CD4-positive, alpha-beta T cell (primary cell): ENCODE measurements at regions not wholly inside any gene's neighbourhood (a gene's known extent, or its start where the extent isn't known, plus 50 kb on each side); places are given as distances from the start of the nearest gene placed in this dataset.

Source experiments
- ATAC-seq: fragments of 200-7000 bp; cut with Tn5 transposase; one replicate; pipeline ENCODE4 v1.10.0; 2022; ENCODE audit warnings: mild to moderate bottlenecking; ENCODE audit not compliant: poor library complexity
- CTCF ChIA-PET: fragments of 350-600 bp; sonication (Branson Sonifier 250); formaldehyde crosslinking; loops from one replicate; lab custom pipeline; 2021; ENCODE audit warnings: antibody characterized with exemption, inconsistent platforms; lab: Charles Lee
- POLR2A ChIA-PET: fragments of 350-600 bp; sonication (Branson Sonifier 250); formaldehyde crosslinking; loops from one replicate; lab custom pipeline; 2021; ENCODE audit warnings: antibody characterized with exemption, inconsistent platforms; lab: Charles Lee
- DNase-seq, 14 experiments: peaks; one replicate each; pipeline ENCODE4 v3.0.0-alpha.2; 2013 to 2020; ENCODE audit warnings: mixed read lengths in 2 of 14
- H3K27ac ChIP-seq, 2 donors: one replicate each; pipeline versions ENCODE4 v1.5.1 to v1.7.0; 2013; ENCODE audit warnings: low read length in 2 of 2, low read depth in 1 of 2, mild to moderate bottlenecking in 1 of 2
- H3K27me3 ChIP-seq, 2 experiments: 1 replicate in 1 of 2; 2 replicates in 1 of 2; pipeline versions ENCODE4 v1.6.1 to v1.7.0; 2013; ENCODE audit warnings: low read length in 2 of 2, control low read depth in 1 of 2, mild to moderate bottlenecking in 1 of 2, moderate library complexity in 1 of 2; ENCODE audit not compliant: insufficient read depth in 2 of 2, control insufficient read depth in 1 of 2
- H3K36me3 ChIP-seq: one replicate; pipeline ENCODE4 v1.6.1; 2013; ENCODE audit warnings: low read length, control low read depth; ENCODE audit not compliant: insufficient read depth
- H3K4me1 ChIP-seq: one replicate; pipeline ENCODE4 v1.6.1; 2013; ENCODE audit warnings: low read length, control low read depth; ENCODE audit not compliant: insufficient read depth
- H3K4me3 ChIP-seq: one replicate; pipeline ENCODE4 v1.5.1; 2013; ENCODE audit warnings: mild to moderate bottlenecking, low read length, moderate library complexity
- H3K9me3 ChIP-seq, 2 experiments: 1 replicate in 1 of 2; 2 replicates in 1 of 2; pipeline versions ENCODE4 v1.6.1 to v1.7.0; 2013; ENCODE audit warnings: low read length in 2 of 2, mild to moderate bottlenecking in 2 of 2, control low read depth in 1 of 2, moderate library complexity in 1 of 2; ENCODE audit not compliant: control insufficient read depth in 1 of 2, insufficient read depth in 1 of 2
- H3K27ac Mint-ChIP-seq: one replicate; pipeline ENCODE4 v1.8.0; 2020; ENCODE audit warnings: mixed read lengths
- H3K27me3 Mint-ChIP-seq: one replicate; pipeline ENCODE4 v1.8.0; 2021; ENCODE audit warnings: mixed read lengths
- H3K36me3 Mint-ChIP-seq: one replicate; pipeline ENCODE4 v1.8.0; 2021; ENCODE audit warnings: low read depth, mixed read lengths
- H3K4me1 Mint-ChIP-seq: one replicate; pipeline ENCODE4 v1.8.0; 2021; ENCODE audit warnings: low read depth, mixed read lengths
- H3K4me3 Mint-ChIP-seq: one replicate; pipeline ENCODE4 v1.8.0; 2020; ENCODE audit warnings: mild to moderate bottlenecking, mixed read lengths
- H3K9me3 Mint-ChIP-seq: one replicate; pipeline ENCODE4 v1.8.0; 2020; ENCODE audit warnings: mixed read lengths
- intact Hi-C, 2 experiments: fragments of 100-400 bp; cut with DNase I in 1 of 2; cut with micrococcal nuclease in 1 of 2; formaldehyde crosslinking; loops; one replicate each; pipeline versions ENCODE4 v1.15.1 to v1.9.0; 2023 to 2025; cut with DNase I, micrococcal nuclease
- TF ChIP-seq, protein P1 (sequence below): fragments of 200-600 bp; IDR thresholded peaks from one replicate; pipeline ENCODE4 v1.8.0; 2022; ENCODE audit warnings: antibody characterized with exemption, mild to moderate bottlenecking

DNA sequence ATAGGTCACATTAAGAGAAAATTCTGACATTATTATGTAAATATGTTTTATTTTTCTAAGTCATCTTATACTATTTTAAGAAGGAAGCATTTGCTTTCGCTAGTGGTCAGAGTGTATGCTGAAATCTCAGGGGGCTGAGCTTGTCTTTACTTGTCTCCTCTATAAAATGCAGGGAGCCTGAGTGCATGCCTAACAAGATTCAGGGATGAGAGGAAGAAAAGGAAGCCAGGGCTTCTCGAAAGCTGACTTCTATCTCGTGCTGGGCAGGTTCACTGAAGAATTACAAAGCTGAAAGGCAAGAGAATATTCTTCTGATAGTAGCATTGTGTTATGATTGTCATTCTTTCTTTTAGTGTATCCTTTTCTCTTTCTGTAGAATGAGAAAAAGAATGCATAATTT, 467.4 kb downstream of the SOX11 start:
- Mint-ChIP-seq H3K27me3 (no peaks in the 10 kb centered on the region), H3K36me3 (no peaks in the 10 kb centered on the region), H3K27ac (no peak overlapping the region), H3K9me3 (no peaks in the 10 kb centered on the region), H3K4me1 (no peaks in the 10 kb centered on the region), H3K4me3 (no peak overlapping the region)
- intact Hi-C loops, result no loop called here
- H3K27me3 ChIP-seq, result no peaks in the 10 kb centered on the region
- DNase-seq, result no peak
- ATAC-seq, result no peak
- TF ChIP-seq, protein P1, sequence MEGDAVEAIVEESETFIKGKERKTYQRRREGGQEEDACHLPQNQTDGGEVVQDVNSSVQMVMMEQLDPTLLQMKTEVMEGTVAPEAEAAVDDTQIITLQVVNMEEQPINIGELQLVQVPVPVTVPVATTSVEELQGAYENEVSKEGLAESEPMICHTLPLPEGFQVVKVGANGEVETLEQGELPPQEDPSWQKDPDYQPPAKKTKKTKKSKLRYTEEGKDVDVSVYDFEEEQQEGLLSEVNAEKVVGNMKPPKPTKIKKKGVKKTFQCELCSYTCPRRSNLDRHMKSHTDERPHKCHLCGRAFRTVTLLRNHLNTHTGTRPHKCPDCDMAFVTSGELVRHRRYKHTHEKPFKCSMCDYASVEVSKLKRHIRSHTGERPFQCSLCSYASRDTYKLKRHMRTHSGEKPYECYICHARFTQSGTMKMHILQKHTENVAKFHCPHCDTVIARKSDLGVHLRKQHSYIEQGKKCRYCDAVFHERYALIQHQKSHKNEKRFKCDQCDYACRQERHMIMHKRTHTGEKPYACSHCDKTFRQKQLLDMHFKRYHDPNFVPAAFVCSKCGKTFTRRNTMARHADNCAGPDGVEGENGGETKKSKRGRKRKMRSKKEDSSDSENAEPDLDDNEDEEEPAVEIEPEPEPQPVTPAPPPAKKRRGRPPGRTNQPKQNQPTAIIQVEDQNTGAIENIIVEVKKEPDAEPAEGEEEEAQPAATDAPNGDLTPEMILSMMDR, result no peak
- H3K9me3 ChIP-seq, result peaks cover 0 to 4% of the 10 kb centered on the region in 2 experiments
- H3K36me3 ChIP-seq, result no peaks in the 10 kb centered on the region
- ChIA-PET CTCF (no interaction called here), POLR2A (no interaction called here)
- H3K27ac ChIP-seq, result no peak overlapping the region
- H3K4me1 ChIP-seq, result no peaks in the 10 kb centered on the region
- no peak overlapping the region for H3K4me3 ChIP-seq

GRCh38 chr2:6163932-6164331, 471.7 kb downstream of the SOX11 start:
- Mint-ChIP-seq H3K4me3 (no peak overlapping the region), H3K9me3 (peaks cover 3% of the 10 kb centered on the region), H3K4me1 (no peaks in the 10 kb centered on the region), H3K27ac (no peak overlapping the region), H3K27me3 (no peaks in the 10 kb centered on the region), H3K36me3 (no peaks in the 10 kb centered on the region)
- no peaks in the 10 kb centered on the region for H3K27me3 ChIP-seq
- DNase-seq (no peak), ATAC-seq (no peak)
- ChIA-PET CTCF (no interaction called here), POLR2A (no interaction called here)
- intact Hi-C loops, result no loop called here
- H3K36me3 ChIP-seq, result no peaks in the 10 kb centered on the region
- no peak overlapping the region for H3K4me3 ChIP-seq
- H3K9me3 ChIP-seq, result peaks cover 0 to 10% of the 10 kb centered on the region in 2 experiments
- no peaks in the 10 kb centered on the region for H3K4me1 ChIP-seq
- TF ChIP-seq, protein P1, result no peak
- H3K27ac ChIP-seq, result no peak overlapping the region

GRCh38 chr2:6164986-6165747, 473.0 kb downstream of the SOX11 start:
- Histone ChIP-seq H3K36me3 (no peaks in the 10 kb centered on the region), H3K9me3 (peaks cover 0 to 10% of the 10 kb centered on the region in 2 experiments), H3K4me3 (no peak overlapping the region), H3K4me1 (no peaks in the 10 kb centered on the region), H3K27me3 (no peaks in the 10 kb centered on the region), H3K27ac (no peak overlapping the region)
- Mint-ChIP-seq H3K27me3 (no peaks in the 10 kb centered on the region), H3K27ac (no peak overlapping the region), H3K4me3 (no peak overlapping the region), H3K9me3 (peaks cover 3% of the 10 kb centered on the region), H3K36me3 (no peaks in the 10 kb centered on the region), H3K4me1 (no peaks in the 10 kb centered on the region)
- CTCF ChIA-PET, result no interaction called here
- POLR2A ChIA-PET, result no interaction called here
- TF ChIP-seq, protein P1, result no peak
- DNase-seq (no peak), ATAC-seq (no peak)
- intact Hi-C loops, result no loop called here
